Embryonic facial prominence (tissue), 1 donor: ENCODE measurements at regions not wholly inside any gene's neighbourhood (a gene's known extent, or its start where the extent isn't known, plus 50 kb on each side); places are given as distances from the start of the nearest gene placed in this dataset.

Experiments
- DNase-seq: peaks from one replicate; pipeline ENCODE4 v3.0.0-alpha.2; 2016; ENCODE audit errors: extremely low spot score

GRCh38 chr7:32264702-32265284, 194.6 kb upstream of the PDE1C start:
- no peak for DNase-seq

DNA sequence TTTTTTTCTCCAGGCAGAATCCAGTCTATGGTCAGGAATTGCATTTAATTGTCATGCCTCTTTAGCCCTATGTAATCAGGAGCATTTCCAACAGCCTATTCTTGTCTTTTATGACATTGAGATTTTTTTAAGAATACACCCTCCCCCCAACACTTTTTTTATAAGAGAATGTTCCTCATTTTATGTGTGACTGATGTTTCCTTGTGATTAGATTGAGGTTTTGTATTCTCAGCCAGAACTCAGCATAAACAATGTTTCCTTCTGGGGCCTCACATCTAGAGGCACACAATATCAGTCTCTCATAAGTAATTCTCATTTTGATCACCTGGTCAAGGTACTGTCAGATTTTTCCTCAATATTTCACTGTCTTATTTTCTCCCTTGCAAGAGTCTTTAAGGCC, 193.4 kb upstream of the PDE1C start:
- no peak for DNase-seq

GRCh38 chr7:32262315-32262714, 192.1 kb upstream of the PDE1C start:
- no peak for DNase-seq

- DNase-seq = no peak
These were observed 189.9 kb upstream of the PDE1C start for GRCh38 chr7:32259931-32260596.

DNA sequence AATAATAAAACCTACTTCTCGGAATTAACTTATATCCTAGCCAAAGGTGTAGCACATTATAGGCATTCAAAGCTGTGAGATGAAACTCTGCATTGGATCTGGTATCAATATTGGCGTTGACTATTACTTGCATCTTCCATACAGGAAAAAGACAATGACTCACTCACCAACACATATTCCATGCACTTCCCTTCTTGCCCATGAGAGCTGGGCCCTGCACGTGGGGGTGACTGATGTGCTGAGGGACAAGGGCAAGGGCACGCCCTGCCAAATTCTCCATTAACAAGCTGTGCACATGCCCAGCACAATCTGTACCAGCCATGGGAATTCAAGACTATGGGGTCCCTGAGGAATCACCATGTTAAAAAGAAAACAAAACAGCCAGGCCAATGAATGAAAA, 188.1 kb upstream of the PDE1C start:
- DNase-seq = no peak

GRCh38 chr7:32257621-32258020, 187.4 kb upstream of the PDE1C start:
- no peak for DNase-seq

DNA sequence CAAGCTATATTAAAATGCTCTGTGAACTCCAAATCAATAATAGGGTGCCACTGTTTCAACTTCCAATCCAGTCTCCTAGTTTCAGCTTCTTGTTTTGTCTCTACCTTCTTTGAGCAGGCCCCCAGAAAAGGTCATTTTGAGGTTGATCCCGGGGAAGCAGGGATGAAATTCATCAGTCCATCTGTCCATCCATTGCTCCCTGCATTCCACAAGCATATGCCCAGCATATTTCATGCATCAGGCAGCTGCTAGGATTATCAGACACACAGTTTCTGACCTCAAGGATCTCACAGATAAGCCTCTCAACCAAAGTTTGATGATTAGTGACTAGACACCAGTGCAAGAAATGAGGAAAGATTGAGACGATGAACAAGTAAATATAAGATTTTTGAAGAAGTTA, 186.6 kb upstream of the PDE1C start:
- DNase-seq = no peak

GRCh38 chr7:32256376-32256775, 186.2 kb upstream of the PDE1C start:
- DNase-seq = no peak

- DNase-seq = no peak
These were observed 184.8 kb upstream of the PDE1C start for GRCh38 chr7:32255036-32255435.

- no peak for DNase-seq
These were observed 183.1 kb upstream of the PDE1C start for GRCh38 chr7:32253299-32253698.

GRCh38 chr7:32251659-32252058, 181.5 kb upstream of the PDE1C start:
- DNase-seq = no peak

DNA sequence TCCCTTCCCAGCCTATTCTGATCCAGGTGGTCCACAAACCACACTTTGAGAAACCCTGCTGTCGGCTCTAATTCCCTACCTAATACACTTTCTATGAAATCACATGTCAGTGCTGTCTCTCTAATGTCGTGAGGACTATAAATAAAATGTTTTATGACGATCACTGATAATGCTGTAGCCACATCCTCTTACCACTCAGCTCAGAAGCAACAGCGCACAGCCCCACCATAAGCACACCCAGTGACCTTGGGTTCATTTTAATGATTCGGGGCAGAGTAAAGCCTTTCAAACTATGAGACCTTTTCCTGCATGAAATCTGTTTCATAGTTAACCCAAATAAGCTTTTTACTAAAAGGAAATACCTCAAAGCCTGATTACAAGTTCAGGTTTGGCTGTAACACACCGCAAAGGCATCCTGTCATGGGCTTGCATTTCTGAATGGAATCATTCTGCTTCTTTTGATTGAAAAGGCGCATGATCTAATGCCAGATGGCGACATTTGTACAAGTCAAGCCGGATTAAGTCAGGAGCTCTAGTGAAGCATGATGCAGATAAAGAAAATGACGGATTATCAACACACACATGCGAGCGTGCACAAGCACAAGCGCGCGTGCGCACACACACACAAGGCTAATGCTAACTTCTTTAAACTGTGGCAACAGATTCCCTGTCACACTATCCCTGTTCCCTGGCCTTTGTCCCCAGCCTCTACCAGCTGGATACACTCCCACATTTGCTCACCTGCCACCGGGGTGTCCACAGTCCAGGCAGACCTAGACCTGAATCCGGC, 180.5 kb upstream of the PDE1C start:
- DNase-seq = no peak

DNA sequence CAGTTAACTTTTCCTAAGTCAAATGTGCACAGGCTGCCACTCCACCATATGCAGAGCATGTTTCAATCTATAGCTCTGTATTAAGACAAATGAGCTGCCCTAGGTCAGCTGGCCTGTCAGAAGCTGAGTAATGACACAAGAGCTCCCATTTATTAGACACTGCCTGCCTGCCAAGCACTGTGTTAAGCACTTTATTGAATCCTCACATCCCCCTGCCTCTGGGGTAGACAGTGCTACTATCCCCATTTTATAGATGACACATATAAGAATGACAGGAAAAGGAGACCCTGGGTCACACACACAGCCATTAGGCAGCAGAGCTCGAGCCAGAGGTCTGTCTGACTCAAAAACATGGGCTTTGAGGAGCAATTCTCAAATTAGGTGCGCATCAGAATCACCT, 179.8 kb upstream of the PDE1C start:
- DNase-seq = no peak

- DNase-seq = no peak
These were observed 178.3 kb upstream of the PDE1C start for GRCh38 chr7:32248522-32248921.

DNA sequence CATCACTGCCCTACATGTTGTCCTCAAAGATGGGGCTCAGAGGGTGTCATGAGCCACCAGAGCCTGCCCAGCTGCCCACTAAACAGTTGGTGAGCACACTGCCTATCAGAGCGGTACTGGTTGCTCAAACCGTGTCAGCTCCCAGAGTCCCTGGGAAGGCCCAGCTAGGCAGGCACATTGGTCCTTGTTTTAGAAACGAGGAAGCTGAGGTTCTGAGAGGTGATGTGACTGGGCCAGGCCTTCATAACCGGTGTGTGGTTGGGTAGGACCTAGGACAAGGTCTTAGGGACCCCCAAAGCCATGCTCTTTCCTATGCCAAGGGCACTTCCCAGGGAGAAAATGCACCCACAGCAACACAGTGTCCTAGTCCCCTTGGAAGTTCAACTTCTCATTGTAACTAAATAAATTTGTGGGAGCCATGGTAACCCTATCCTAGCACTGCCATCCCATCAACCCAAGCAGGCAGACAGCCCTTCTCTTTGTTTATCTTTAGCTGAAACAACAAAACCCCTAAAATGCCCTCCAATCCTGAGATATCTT, 174.7 kb upstream of the PDE1C start:
- no peak for DNase-seq

- DNase-seq = no peak
These were observed 173.6 kb upstream of the PDE1C start for GRCh38 chr7:32243687-32244290.

GRCh38 chr7:32242436-32242835, 172.2 kb upstream of the PDE1C start:
- DNase-seq = no peak

GRCh38 chr7:32241636-32242035, 171.4 kb upstream of the PDE1C start:
- no peak for DNase-seq

GRCh38 chr7:32239764-32240163, 169.6 kb upstream of the PDE1C start:
- DNase-seq = no peak

GRCh38 chr7:32228601-32229000, 158.4 kb upstream of the PDE1C start:
- no peak for DNase-seq

- no peak for DNase-seq
These were observed 157.5 kb upstream of the PDE1C start for GRCh38 chr7:32227746-32228145.

DNA sequence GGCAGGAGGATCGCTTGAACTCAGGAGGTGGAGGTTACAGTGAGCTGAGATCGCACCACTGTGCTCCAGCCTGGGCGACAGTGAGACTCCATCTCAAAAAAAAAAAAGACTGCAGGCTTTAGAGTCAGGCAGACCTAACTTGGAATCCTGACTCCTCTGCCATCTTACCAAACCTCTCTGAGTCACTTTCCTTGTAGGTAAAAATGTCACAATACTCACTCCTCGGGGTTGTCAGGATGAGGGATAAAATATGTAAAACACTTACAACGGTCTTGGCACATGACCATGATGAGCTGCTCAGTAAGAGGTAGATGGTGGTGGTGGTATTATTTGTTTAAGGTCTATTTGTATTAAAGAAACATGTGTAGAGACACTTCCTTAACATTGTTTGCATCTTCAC, 154.1 kb upstream of the PDE1C start:
- DNase-seq = no peak
